ENCODE measurements at regions not wholly inside any gene's neighbourhood (a gene's known extent, or its start where the extent isn't known, plus 50 kb on each side); places are given as distances from the start of the nearest gene placed in this dataset.

GRCh38 chr12:125193376-125194152 lies 128.3 kb downstream of the AACS start:
- no peak overlapping the region for H3K27ac Mint-ChIP-seq (ENCODE audit: unreplicated experiment)
- TF ChIP-seq CTCF (IDR thresholded peaks at IDR 0.05), result peak; percentile 13
- no peak for DNase-seq (ENCODE audit: extremely low spot score, unreplicated experiment)
- no peaks in the 10 kb centered on the region for H3K9me3 Mint-ChIP-seq (ENCODE audit: unreplicated experiment)
- H3K4me1 Mint-ChIP-seq (ENCODE audit: unreplicated experiment), result no peaks in the 10 kb centered on the region
- peaks cover 55% of the 10 kb centered on the region for H3K27me3 Mint-ChIP-seq (ENCODE audit: unreplicated experiment)
- no peaks in the 10 kb centered on the region for H3K36me3 Mint-ChIP-seq (ENCODE audit: unreplicated experiment)
- no peak overlapping the region for H3K4me3 Mint-ChIP-seq (ENCODE audit: unreplicated experiment)

- DNase-seq (ENCODE audit: extremely low spot score, unreplicated experiment), result no peak
- no peak for TF ChIP-seq CTCF (IDR thresholded peaks at IDR 0.05)
- H3K9me3 Mint-ChIP-seq (ENCODE audit: unreplicated experiment), result no peaks in the 10 kb centered on the region
- H3K27ac Mint-ChIP-seq (ENCODE audit: unreplicated experiment), result no peak overlapping the region
- no peaks in the 10 kb centered on the region for H3K36me3 Mint-ChIP-seq (ENCODE audit: unreplicated experiment)
- no peak overlapping the region for H3K4me3 Mint-ChIP-seq (ENCODE audit: unreplicated experiment)
- peaks cover 51% of the 10 kb centered on the region for H3K27me3 Mint-ChIP-seq (ENCODE audit: unreplicated experiment)
- no peaks in the 10 kb centered on the region for H3K4me1 Mint-ChIP-seq (ENCODE audit: unreplicated experiment)
Observed at GRCh38 chr12:125194163-125194773, 129.0 kb downstream of the AACS start.

GRCh38 chr12:125194987-125195386 lies 129.8 kb downstream of the AACS start:
- no peak for DNase-seq (ENCODE audit: extremely low spot score, unreplicated experiment)
- TF ChIP-seq CTCF (IDR thresholded peaks at IDR 0.05), result no peak
- Mint-ChIP-seq H3K9me3 (ENCODE audit: unreplicated experiment) (no peaks in the 10 kb centered on the region), H3K4me1 (ENCODE audit: unreplicated experiment) (no peaks in the 10 kb centered on the region), H3K36me3 (ENCODE audit: unreplicated experiment) (no peaks in the 10 kb centered on the region), H3K4me3 (ENCODE audit: unreplicated experiment) (no peak overlapping the region), H3K27me3 (ENCODE audit: unreplicated experiment) (peaks cover 45% of the 10 kb centered on the region), H3K27ac (ENCODE audit: unreplicated experiment) (no peak overlapping the region)

- Mint-ChIP-seq H3K4me3 (ENCODE audit: unreplicated experiment) (no peak overlapping the region), H3K27ac (ENCODE audit: unreplicated experiment) (no peak overlapping the region), H3K36me3 (ENCODE audit: unreplicated experiment) (no peaks in the 10 kb centered on the region), H3K27me3 (ENCODE audit: unreplicated experiment) (peaks cover 32% of the 10 kb centered on the region), H3K9me3 (ENCODE audit: unreplicated experiment) (peaks cover 3% of the 10 kb centered on the region), H3K4me1 (ENCODE audit: unreplicated experiment) (no peaks in the 10 kb centered on the region)
- DNase-seq (ENCODE audit: extremely low spot score, unreplicated experiment), result no peak
- no peak for TF ChIP-seq CTCF (IDR thresholded peaks at IDR 0.05)
Observed at GRCh38 chr12:125197326-125197725, 132.1 kb downstream of the AACS start.

GRCh38 chr12:125198652-125199051 lies 133.4 kb downstream of the AACS start:
- Mint-ChIP-seq H3K9me3 (ENCODE audit: unreplicated experiment) (peaks cover 3% of the 10 kb centered on the region), H3K4me3 (ENCODE audit: unreplicated experiment) (no peak overlapping the region), H3K36me3 (ENCODE audit: unreplicated experiment) (no peaks in the 10 kb centered on the region), H3K27me3 (ENCODE audit: unreplicated experiment) (peaks cover 24% of the 10 kb centered on the region), H3K27ac (ENCODE audit: unreplicated experiment) (no peak overlapping the region), H3K4me1 (ENCODE audit: unreplicated experiment) (no peaks in the 10 kb centered on the region)
- TF ChIP-seq CTCF (IDR thresholded peaks at IDR 0.05), result no peak
- no peak for DNase-seq (ENCODE audit: extremely low spot score, unreplicated experiment)

Data from osteocyte (in vitro differentiated cells).